ENCODE measurements at regions not wholly inside any gene's neighbourhood (a gene's known extent, or its start where the extent isn't known, plus 50 kb on each side); places are given as distances from the start of the nearest gene placed in this dataset.
"Not testable (repeated sequence)": the region's sequence is repeated elsewhere in the genome, so short reads cannot be mapped to it uniquely, and the experiment has no call there.

- no peak for DNase-seq (ENCODE audit: low read depth, low spot score)
These were observed 395.6 kb upstream of the DIPK2B start for GRCh38 chrX:45596188-45596808.

- no peak for DNase-seq (ENCODE audit: low read depth, low spot score)
These were observed 391.4 kb upstream of the DIPK2B start for GRCh38 chrX:45592101-45592500.

GRCh38 chrX:45591650-45592049, 391.0 kb upstream of the DIPK2B start:
- no peak for DNase-seq (ENCODE audit: low read depth, low spot score)

- no peak for DNase-seq (ENCODE audit: low read depth, low spot score)
These were observed 384.0 kb upstream of the DIPK2B start for GRCh38 chrX:45584717-45585116.

- no peak for DNase-seq (ENCODE audit: low read depth, low spot score)
These were observed 376.7 kb upstream of the DIPK2B start for GRCh38 chrX:45577361-45577760.

GRCh38 chrX:45571453-45571852, 370.8 kb upstream of the DIPK2B start:
- no peak for DNase-seq (ENCODE audit: low read depth, low spot score)

- no peak for DNase-seq (ENCODE audit: low read depth, low spot score)
These were observed 365.8 kb upstream of the DIPK2B start for GRCh38 chrX:45566456-45566855.

- DNase-seq (ENCODE audit: low read depth, low spot score) = no peak
These were observed 356.7 kb upstream of the DIPK2B start for GRCh38 chrX:45557387-45557786.

GRCh38 chrX:45554736-45555135, 354.1 kb upstream of the DIPK2B start:
- DNase-seq (ENCODE audit: low read depth, low spot score) = no peak

GRCh38 chrX:45553417-45553816, 352.7 kb upstream of the DIPK2B start:
- no peak for DNase-seq (ENCODE audit: low read depth, low spot score)

GRCh38 chrX:45546697-45547096, 346.0 kb upstream of the DIPK2B start:
- DNase-seq (ENCODE audit: low read depth, low spot score) = not testable (repeated sequence)

GRCh38 chrX:45540181-45540580, 339.5 kb upstream of the DIPK2B start:
- DNase-seq (ENCODE audit: low read depth, low spot score) = no peak

GRCh38 chrX:45537936-45538335, 337.3 kb upstream of the DIPK2B start:
- DNase-seq (ENCODE audit: low read depth, low spot score) = no peak

- no peak for DNase-seq (ENCODE audit: low read depth, low spot score)
These were observed 327.2 kb upstream of the DIPK2B start for GRCh38 chrX:45527834-45528233.

GRCh38 chrX:45524805-45525204, 324.1 kb upstream of the DIPK2B start:
- DNase-seq (ENCODE audit: low read depth, low spot score) = no peak

- no peak for DNase-seq (ENCODE audit: low read depth, low spot score)
These were observed 323.6 kb upstream of the DIPK2B start for GRCh38 chrX:45524296-45524695.

GRCh38 chrX:45518552-45518951, 317.9 kb upstream of the DIPK2B start:
- no peak for DNase-seq (ENCODE audit: low read depth, low spot score)

- DNase-seq (ENCODE audit: low read depth, low spot score) = no peak
These were observed 316.7 kb upstream of the DIPK2B start for GRCh38 chrX:45517090-45517973.

GRCh38 chrX:45515262-45516215, 314.9 kb upstream of the DIPK2B start:
- no peak for DNase-seq (ENCODE audit: low read depth, low spot score)

GRCh38 chrX:45513042-45513441, 312.4 kb upstream of the DIPK2B start:
- no peak for DNase-seq (ENCODE audit: low read depth, low spot score)

- no peak for DNase-seq (ENCODE audit: low read depth, low spot score)
These were observed 307.8 kb upstream of the DIPK2B start for GRCh38 chrX:45508454-45508853.

GRCh38 chrX:45506149-45506730, 305.6 kb upstream of the DIPK2B start:
- DNase-seq (ENCODE audit: low read depth, low spot score) = no peak
